Activated naive CD8-positive, alpha-beta T cell treated with anti-CD3 and anti-CD28 coated beads, Interleukin-2, amount 50 U/mL, for 16 hours (primary cell): ENCODE measurements at regions not wholly inside any gene's neighbourhood (a gene's known extent, or its start where the extent isn't known, plus 50 kb on each side); places are given as distances from the start of the nearest gene placed in this dataset.
"Not testable (repeated sequence)": the region's sequence is repeated elsewhere in the genome, so short reads cannot be mapped to it uniquely, and the experiment has no call there.

Experiments
- DNase-seq: peaks from one replicate; pipeline ENCODE4 v3.0.0-alpha.2; 2020; ENCODE audit warnings: low read depth, low spot score

DNA sequence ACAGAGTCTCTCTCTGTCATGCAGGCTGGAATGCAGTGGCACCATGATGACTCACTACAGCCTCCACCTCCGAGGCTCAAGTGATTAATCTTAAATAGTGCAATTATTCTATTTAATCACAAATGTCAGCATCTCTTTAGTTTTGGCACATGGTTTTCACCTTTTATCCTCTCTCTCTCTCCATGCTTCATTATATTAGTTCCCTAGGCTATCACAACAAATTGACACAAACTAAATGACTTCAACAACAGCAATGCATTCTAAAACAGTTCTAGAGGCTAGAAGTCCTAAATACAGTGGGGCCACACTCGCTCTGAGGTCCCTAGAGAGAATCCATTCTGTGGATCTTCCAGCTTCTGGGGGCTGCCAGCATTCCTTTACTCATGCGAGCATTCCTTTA lies 178.2 kb upstream of the ZNG1F start:
- not testable (repeated sequence) for DNase-seq

DNA sequence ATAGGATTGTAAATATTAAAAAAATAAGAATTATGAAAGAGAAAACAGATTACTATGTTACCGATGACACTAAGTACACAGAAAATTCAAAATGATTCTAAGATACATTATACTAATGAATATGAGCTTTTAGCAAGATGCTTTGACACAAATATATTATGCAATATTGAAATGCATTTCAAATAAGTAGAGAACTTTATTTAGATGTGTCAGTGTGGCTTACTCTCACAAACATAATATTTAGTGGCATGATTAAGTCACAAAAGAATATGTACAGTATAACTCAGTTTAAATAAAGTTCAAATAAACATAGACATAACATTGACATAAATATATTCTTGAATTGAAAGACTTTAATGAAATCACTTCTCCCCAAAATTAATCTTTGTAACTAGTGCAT lies 172.7 kb upstream of the ZNG1F start:
- not testable (repeated sequence) for DNase-seq

DNA sequence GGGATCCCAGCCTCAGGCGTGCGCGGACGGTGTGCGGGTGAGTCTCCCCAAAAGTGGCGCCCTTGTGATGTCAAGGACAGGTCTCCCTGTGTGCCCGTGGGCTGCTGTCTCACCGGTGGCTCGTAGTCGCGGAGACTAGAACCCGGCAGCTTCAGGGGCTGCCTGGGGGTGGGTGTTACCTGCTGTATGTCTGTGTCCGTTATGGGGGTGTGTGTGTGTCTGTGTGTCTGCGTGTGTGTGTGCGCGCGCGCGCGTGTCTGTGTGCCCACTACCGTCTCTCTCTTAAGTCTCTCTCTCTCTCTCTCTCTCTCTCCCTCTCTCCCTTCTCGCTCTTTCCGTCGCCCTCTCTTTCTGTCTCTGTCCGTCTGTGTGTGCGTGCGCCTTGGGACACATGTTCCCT lies 170.0 kb upstream of the ZNG1F start:
- not testable (repeated sequence) for DNase-seq

DNA sequence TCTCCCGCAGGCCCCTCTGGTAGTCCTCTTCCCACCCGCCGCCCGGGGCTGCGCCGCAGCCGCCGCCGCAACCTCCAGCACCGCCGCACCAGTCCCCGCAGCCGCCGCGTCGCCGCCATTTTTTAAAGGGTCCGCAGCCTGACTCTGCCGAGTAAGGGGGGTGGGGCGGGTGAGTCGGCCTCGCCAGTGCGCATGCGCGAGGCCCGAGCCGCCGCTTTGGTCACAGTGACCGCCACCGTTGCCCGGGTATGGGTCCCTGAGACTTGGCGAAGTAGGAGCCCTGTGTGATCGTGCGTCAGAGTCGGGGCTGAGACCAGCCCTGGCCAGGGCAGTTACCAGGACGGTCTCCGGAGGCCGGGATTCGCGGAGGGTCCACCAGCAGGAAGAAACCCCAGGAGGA lies 169.6 kb upstream of the ZNG1F start:
- peak; percentile 69 for DNase-seq

DNA sequence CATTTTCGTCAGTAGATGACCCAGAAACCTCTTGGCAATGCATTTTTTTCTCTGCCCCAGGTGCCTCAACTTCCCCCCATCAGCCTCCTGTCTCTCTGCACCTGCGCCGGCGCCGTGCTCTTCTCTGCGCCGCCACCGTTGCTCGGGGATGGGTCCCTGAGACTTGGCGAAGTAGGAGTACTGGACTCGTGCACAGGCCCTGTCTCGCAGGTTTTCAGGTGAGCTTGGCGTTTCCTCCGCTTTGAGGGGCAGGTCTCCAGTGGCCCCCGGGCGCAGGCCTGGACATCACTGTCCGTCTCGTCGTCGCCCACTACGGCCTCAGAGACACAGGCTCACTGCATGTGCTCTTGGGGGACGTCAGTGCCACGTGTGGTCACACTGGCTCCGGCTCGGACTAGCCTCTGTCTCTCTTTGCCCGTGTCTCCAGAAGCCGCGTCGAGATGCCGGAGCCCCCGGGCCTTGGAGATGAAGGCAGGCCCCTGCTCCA lies 168.8 kb upstream of the ZNG1F start:
- not testable (repeated sequence) for DNase-seq

DNA sequence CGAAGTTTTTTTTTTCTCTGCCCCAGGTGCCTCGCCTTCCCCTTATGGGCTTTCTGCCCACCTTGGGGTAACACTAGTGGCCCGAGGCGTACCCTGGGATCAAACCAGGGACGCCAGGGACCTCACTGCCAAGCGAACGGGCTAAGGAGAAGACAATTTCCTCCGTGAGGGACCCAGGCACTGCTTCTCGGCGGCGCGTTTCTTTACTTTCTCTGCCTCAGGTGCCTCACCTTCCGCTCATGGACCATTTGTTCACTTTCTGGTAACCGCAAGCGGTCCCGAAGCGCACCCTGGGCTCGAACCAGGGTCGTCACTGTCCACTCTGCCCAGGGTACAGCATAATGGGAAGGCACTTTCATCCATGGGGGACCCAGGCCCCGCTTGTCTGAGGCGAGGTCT lies 168.2 kb upstream of the ZNG1F start:
- DNase-seq: not testable (repeated sequence)

DNA sequence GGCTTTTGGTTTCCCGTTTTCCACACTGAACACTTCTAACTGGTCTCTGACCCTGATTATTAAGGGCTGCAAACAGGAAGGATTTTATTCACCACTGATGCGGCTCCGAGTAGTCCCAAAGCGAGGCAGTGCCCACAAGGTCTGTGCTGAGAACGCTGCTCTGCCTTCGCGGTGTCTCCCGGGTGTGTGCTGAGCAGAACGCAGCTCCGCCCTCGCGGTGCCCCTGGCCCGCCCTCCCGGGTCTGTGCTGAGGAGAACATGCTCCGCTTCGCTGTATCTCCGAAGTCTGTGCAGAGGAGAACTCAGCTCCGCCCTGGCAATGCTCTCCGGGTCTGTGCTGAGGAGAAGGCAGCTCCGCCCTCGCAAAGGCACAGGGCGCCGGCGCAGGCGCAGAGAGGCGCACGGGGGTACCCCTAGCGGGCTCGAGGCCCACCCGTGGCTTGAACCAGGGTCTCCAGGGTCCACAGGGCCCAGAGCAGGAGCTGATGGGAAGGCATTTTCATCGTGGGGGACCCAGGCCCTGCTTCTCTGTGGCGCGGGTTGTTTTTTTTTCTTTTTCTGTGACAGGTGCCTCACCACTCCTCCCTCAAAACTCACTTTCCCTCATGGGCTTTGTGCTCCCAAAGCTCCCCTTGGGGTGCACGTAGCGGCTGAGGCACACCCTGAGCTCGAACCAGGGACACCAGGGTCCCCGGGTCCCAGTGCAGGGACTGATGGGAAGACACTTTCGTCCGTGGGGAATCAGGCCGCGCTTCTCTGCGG lies 167.7 kb upstream of the ZNG1F start:
- peak; percentile 76 for DNase-seq

DNA sequence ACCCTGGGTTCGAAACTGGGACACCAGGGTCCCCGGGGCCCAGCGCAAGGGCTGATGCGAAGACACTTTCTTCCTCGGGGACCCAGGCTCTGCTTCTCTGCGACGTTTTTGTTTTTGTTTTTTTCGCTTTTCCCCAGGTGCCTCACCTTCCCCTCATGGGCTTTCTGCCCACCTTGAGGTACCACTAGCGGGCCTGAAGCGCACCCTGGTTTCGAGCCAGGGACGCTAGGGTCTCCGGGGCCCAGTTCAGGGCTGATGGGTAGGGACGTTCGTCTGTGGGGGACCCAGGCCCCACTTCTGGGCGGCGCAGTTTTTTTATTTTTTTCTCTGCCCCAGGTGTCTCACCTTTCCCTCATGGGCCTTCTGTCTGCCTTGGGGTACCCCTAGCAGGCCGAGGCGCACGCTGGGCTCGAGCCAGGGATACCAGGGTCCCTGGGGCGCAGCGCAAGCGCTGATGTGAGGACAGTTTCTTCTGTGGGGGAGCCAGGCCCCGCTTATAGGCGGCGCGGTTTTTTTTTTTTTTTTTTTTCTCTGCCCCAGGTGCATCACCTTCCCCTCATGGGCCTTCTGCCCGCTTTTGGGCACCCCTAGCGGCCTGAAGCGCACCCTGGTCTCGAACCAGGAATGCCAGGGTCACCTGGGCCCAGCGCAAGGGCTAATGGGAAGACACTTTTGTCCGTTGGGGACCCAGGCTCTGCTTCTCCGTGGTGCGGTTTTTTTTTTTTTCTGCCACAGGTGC lies 166.8 kb upstream of the ZNG1F start:
- DNase-seq: not testable (repeated sequence)

DNA sequence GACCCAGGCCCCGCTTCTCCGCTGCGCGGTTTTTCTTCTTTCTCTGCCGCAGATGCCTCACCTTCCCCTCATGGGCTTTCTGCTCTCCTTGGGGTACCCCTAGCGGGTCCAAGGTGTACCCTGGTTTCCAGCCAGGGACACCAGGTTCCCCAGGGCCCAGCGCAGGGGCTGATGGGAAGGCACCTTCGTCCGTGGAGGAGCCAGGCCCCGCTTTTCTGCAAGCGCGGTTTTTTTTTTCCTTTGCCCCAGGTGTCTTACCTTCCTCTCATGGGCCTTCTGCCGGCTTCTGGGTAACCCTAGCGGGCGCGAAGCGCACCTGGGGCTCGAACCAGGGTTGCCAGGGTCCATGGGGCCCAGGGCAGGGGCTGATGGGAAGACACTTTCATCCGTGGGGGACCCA lies 165.9 kb upstream of the ZNG1F start:
- not testable (repeated sequence) for DNase-seq

DNA sequence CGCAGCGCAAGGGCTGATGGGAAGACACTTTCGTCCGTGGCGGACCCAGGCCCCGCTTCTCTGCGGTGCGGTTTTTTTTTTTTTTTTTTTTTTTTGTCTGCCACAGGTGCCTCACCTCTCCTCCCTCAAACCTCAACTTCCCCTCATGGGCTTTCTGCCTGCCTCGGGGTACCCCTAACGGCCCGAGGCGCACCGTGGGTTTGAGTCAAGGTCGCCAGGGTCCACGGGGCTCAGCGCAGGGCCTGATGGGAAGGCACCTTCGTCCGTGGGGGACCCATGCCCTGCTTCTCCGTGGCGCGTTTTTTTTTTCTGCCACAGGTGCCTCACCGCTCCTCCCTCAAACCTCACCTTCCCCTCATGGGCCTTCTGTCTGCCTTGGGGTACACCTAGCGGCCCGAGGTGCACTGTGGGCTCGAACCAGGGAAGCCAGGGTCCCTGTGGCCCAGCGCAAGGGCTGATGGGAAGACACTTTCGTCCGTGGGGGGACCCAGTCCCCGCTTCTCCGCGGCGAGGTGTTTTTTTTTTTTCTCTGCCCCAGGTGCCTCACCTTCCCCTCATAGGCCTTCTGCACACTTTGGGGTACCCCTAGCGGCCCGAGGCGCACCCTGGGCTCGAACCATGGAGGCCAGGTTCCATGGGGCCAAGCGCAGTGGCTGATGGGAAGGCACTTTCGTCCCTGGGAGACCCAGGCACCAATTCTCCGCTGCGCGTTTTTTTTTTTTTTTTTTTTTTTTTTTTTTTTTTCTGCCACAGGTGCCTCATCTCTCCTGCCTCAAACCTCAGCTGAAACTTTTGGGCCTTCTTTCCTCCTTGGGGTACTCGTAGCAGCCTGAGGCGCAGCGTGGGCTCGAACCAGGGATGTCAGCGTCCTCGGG lies 165.2 kb upstream of the ZNG1F start:
- DNase-seq: not testable (repeated sequence)

DNA sequence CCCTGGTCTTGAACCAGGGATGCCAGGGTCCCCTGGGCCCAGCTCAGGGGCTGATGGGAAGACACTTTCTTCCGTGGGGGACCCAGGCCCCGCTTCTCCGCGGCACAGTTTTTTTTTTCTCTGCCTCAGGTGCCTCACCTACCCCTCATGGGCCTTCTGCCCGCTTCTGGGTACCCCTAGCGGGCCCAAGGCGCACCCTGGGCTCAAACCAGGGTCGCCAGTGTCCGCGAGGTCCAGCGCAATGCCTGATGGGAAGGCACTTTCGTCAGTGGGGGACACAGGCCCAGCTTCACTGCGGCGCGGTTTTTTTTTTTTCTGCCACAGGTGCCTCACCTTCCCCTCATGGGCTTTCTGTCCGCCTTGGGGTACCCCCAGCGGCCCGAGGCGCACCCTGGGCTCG lies 163.9 kb upstream of the ZNG1F start:
- not testable (repeated sequence) for DNase-seq

DNA sequence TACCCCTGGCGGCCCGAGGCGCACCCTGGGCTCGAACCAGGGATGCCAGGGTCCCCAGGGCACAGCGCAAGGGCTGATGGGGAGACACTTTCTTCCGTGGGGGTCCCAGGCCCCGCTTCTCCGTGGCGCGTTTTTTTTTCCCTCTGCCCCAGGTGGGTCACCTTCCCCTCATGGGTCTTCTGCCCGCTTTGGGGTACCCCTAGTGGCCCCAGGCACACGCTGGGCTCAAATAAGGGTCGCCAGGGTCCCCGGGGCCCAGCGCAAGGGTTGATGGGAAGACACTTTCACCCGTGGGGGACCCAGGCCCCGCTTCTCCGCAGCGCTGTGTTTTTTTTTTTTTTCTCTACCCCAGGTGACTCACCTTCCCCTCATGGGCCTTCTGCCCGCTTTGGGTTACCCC lies 163.3 kb upstream of the ZNG1F start:
- not testable (repeated sequence) for DNase-seq

DNA sequence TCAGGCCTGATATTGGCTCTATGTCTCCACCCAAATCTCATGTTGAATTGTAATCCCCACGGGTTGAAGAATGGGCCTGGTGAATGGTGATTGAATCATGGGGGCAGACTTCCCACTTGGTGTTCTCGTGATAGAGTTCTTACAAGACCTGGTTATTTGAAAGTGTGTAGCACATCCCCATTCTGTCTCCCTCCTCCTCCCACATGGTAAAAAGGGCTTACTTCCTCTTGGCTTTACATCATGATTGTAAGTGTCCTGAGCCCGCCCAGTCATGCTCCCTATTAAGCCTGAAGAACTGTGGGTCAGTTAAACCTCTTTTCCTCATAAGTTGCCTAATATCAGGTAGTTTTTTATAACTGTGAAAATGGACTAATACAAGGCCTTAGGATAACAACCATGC lies 158.8 kb upstream of the ZNG1F start:
- DNase-seq: not testable (repeated sequence)

DNA sequence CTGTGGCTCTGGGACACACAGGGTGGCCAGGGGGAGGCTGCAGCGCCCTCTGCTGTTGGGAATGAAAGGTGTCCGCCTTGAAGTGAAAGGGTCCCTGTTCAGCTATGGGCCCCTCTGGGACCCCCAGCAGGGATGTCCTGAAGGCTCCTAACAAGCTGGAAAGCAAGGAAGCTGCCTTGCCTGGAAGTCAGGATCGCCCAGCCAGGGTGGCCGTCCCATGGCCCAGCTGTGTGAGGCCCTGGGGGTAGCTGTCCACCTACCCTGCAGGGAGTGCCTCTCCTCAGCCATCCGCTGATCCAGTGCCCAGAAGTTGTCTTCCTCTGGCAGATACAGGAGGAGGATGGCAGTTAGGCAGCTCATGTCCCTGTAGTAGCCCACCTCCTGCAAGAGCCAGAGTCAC lies 143.4 kb upstream of the ZNG1F start:
- DNase-seq: not testable (repeated sequence)

DNA sequence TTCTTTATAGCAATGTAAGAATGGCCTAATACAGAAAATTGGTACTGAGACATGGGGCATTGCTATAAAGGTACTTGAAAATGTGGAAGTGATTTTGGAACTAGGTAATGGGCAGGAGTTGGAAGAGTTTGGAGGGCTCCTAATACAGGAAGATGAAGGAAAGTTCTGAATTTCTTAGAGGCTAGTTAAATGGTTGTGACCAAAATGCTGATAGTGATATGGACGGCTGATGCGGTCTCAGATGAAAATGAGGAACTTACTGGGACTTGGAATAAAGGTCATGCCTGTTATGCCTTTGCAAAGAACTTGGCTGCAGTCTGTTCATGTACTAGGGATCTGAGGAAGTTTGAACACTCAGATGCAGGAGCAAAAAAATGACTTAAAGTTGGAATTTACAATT lies 132.2 kb upstream of the ZNG1F start:
- DNase-seq: not testable (repeated sequence)

DNA sequence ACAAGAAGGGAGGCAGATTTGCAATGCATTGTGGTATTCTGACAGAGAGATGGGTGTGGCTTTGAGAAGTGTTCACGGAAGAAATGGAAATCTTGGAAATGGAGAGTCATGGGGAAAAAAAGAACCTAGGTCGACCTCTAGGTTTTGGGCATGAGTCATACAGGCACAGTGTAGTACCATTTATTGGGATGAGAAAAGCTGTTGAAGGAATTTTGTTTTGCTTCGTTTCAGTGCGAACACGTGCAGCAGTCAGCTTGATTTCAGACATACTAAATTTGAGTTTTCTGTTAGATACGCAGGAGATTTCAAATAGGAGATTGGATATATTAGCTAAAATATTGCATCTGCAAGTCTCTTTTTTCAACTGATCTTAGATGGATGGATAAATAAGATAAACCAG lies 119.8 kb upstream of the ZNG1F start:
- not testable (repeated sequence) for DNase-seq

DNA sequence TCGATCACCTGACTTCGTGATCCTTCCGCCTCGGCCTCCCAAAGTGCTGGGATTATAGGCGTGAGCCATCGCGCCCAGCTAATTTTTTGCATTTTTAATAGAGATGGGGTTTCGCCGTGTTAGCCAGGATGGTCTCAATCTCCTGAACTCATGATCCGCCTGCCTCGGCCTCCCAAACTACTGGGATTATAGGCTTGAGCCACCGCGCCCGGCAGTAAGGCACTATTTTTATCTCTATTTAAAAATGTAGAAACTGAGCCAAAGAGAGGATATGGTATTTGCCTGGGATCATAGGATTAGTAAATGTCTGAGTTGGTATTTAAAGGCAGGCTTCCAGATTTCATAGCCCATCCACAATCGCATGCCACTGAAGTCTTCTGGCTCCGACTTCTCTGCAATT lies 96.6 kb upstream of the ZNG1F start:
- not testable (repeated sequence) for DNase-seq

DNA sequence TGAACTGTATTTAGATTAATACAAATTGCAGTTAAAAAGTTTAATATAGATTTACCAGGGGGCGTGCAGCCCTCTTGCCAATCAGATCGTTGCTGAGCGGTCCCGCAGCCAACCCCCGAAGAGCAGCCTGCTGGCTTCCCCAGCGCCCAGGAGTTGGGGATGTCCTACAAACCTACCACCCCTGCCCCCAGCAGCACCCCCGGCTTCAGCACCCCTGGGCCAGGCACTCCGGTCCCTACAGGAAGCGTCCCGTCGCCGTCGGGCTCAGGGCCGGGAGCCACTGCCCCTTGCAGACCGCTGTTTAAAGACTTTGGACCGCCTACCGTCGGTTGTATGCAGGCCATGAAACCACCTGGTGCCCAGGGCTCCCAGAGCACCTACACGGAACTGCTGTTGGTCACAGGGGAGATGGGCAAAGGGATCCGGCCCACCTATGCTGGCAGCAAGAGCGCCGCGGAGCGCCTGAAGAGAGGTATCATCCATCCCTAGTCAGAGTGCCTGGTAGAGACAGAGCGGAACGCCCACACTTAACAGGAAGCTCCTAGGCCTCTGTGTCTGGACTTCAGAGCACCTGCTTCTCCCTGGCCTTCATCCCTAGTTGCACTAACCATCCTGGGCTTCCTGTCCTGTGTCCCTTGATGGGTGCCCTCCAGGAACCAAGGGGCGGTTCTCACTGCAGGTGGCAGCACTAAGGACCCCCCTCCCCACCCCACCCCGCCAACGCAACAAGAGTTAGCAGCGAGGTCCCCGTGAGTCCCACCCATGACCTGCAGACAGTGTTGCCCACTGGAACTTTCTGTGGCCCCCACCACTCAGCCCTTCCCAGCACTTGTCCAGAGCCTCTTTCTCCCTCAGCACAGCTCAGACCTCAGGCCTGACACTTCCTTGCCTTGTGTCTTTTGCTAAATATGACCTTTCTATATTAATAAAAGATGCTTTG lies 91.5 kb upstream of the ZNG1F start:
- not testable (repeated sequence) for DNase-seq

DNA sequence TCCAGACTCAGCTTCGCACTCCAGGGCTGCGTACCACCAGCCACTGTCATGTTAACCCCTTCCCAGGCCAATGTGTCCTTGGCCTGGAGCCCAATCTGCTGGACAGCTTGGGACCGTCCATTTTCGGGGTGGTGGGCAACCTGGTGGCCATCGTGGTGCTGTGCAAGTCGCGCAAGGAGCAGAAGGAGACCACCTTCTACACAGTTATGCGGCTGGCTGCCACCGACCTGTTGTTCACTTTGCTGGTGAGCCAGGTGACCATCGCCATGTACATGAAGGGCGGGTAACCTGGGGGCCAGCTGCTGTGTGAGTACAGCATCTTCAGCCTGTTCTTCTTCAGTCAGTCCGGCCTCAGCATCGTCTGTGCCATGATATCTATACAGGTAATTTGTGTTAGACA lies 90.3 kb upstream of the ZNG1F start:
- DNase-seq: not testable (repeated sequence)

DNA sequence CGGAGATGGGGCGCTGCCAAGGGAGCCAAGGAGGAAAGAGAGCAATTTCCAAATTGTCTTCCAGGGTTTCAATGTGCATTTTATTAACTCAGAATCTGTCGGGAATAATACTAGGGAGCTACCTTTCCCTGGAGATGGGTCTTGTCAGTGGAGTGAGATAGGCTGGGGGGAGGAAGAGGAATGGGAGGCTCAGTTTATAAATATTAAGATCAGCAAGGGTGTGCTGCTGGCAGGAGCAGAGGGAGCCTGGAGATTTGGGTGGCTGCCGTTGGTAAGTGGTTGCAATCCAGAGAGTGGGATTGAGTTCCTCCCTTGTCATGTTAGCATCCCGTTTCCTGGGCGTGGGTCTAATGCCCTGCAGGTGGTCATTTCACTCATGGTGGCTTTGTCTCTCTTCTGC lies 89.9 kb upstream of the ZNG1F start:
- not testable (repeated sequence) for DNase-seq
